ENCODE measurements at regions not wholly inside any gene's neighbourhood (a gene's known extent, or its start where the extent isn't known, plus 50 kb on each side); places are given as distances from the start of the nearest gene placed in this dataset.

DNA sequence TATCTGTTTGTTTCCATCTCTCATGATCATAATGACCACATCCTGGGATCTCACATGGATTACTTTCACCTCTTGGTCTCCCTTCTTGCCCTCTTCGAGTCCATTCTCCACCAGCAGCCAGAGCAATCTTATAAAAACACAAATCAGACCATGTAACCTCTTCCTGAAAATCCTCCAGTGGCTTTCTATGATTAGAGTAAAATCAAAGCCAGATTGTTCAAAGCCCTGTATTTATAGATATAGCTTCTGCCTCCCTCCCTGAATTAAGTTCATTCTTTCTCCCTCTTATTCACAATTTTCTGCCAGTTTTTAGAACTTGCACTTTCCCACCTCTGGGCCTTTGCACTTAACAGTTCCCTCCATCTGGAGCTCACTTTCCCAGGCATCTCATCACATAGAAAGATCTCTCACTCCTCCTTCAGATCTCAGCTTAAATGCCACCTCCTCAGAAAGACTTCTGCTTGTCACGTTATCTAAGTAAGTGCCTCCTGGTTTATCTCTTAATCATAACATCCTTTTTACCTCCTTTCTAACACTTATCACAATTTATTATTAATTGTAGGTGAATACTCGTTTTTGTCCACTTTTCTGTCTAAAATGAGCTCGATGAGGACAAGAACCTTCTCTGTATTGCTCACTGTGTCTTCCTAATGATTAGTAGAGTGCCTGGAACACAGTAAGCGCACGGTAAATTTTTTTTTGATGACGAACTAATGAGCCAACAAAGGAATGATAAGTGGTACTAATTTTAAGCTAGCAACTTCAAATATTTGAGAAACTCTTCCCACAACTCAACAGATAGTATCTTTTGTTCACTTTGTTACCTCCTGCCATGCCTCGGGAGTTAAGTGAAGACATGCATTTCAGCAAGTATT is 80.5 kb downstream of the CYB561 start:
- in situ Hi-C loops (cut with HindIII; ENCODE audit: low sequenced_read_pairs) = no loop called here

DNA sequence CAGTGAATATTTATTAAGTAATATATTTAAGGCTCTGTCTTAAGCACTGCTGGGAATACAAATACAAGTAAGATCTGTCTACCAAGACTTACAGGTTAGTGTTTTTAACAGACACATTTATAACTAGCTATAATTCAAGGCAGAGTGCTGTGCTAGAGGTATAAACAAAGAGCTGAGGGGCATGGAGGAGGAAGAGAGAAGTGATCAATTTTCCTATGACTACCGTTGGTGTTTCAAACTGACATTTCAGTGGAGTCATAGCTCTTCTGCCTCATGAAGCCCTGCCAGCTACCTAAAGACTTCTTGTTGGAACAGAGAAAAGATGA is 79.9 kb downstream of the CYB561 start:
- in situ Hi-C loops (cut with HindIII; ENCODE audit: low sequenced_read_pairs) = no loop called here

- in situ Hi-C loops (cut with HindIII; ENCODE audit: low sequenced_read_pairs) = no loop called here
Measured at GRCh38 chr17:63369233-63369632, 76.9 kb downstream of the CYB561 start.

DNA sequence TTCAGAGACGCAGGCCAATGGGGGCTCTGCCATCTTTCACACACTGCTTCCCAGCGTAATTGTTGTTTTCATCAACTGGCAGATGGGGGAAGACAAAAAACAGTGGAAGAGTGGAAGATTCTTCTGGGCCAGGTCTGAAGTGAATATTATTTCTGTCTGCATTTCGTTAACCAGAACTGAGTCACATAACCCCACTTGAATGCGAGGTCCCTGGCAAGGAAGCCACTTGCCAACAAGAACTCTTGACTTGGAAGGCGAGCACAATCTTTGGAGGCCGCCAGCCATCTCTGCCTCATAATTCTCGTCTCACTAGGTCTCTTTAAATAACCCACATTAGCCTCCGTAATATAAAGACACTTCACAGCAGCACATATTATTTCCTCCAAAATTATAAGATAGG is 75.4 kb downstream of the CYB561 start:
- in situ Hi-C loops (cut with HindIII; ENCODE audit: low sequenced_read_pairs) = no loop called here

DNA sequence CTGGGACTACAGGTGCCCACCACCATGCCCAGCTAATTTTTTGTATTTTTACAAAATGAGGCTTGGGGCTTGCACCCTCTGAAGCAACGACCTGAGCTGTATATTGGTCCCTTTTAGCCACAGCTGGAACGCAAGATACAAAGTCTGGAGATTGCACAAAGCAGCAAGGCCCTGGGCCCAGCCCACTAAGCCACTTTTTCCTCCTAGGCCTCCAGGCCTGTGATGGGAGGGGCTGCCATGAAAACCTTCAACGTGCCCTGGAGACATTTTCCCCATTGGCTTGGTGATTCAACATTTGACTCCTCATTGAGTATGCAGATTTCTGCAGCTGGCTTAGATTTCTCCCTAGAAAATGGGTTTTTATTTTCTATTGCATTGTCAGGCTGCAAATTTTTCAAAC is 69.2 kb downstream of the CYB561 start:
- in situ Hi-C loops (cut with HindIII; ENCODE audit: low sequenced_read_pairs) = no loop called here

DNA sequence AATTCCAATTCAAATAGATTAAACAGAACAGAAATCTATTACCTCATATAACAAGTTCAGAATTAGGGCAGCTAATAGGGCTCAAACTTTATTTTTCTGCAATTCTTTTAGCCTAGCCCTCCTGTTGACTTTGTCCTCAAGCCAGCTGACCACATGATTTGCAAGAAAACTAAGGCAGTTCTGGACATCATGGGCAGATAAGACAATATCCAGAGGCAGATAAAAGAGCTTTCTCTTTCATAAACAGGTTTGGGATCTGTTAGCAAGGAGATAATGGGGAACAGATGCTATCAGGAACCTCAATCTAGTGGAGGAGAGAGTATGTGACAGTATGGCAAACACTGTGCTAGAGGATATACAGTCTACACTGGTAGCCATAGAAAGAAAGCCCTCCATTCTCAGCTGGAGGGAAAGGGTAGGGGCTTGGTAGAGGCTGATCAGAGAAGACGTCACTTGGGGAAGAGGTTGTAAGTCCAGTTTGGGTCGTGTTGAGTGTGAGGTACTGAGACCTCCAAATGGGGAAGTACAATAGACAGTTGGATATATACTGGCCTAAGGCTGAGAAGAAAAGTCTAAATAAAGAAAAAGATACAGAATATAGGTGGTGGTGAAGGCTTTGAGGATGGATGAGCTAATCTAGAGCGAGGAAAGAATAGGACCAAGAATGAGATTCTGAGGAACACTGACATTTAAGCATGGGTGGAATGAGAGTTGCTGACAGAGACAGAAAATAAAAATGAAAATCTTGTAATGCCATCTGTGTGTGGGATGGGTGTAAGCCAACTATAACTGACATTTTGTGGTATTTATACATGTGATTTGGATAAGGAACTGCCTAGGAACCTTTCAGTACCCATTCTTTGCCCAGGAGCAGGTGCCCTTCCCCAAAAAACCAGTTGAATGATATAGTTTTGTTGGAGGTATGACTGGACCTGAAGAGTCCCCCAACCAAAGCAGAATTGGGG is 67.4 kb downstream of the CYB561 start:
- in situ Hi-C loops (cut with HindIII; ENCODE audit: low sequenced_read_pairs) = no loop called here

GRCh38 chr17:63379636-63380035 is 66.5 kb downstream of the CYB561 start:
- in situ Hi-C loops (cut with HindIII; ENCODE audit: low sequenced_read_pairs) = no loop called here

DNA sequence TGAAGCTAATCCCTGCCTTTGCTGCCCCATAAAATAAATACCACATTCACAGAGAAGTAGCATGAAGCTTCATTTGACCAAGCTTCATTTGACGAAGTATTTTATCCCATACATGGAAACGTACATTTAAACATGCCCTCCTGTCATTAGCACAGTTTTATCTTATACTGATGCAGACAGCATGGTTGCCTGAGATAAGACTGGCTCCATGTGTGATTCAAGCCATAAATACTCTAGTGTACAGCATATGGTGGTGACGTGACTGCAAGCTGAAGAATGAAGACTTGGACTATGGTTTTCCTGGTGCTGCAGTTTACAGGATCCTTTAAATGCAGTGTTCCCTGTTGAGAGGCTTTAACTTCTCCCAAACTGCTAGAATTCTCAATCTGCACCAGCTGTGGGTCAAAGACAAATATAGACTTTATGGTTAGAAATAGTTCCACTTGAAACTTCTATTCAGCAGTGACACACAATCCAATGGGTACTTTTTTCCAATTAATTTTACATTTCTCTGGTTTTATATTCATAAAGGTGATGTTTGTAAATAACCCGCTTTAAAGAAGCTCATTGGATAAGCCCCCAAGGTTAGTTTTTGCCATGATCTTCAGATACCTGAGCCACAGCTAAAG is 64.9 kb downstream of the CYB561 start:
- in situ Hi-C loops (cut with HindIII; ENCODE audit: low sequenced_read_pairs) = no loop called here

GRCh38 chr17:63382136-63382535 is 64.0 kb downstream of the CYB561 start:
- in situ Hi-C loops (cut with HindIII; ENCODE audit: low sequenced_read_pairs) = no loop called here

Data from endothelial cell of hepatic sinusoid (primary cell).